NCI-H226 (cell line): ENCODE measurements at regions not wholly inside any gene's neighbourhood (a gene's known extent, or its start where the extent isn't known, plus 50 kb on each side); places are given as distances from the start of the nearest gene placed in this dataset.

ENCODE experiments used
- DNase-seq: peaks from one replicate; pipeline ENCODE4 v3.0.0-alpha.2; 2015

DNA sequence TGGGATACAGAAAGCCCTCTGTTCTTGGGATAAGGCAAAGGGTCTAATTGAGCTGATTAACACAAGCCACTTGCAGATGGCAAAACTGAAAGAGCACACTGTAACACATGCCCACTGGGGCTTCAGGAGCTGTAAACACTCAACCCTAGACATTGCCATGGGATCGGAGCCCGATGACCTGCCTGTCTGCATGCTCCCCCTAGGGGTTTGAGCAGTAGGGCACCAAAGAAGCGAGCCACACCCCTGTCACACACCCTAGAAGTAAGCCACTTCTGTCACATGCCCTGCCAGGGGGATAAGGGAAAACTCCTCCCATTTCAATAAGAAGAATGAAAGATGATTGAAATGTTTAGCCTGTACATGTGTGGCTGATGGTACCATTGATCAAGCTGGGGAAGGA is 81.3 kb upstream of the IRX6 start:
- DNase-seq = no peak

DNA sequence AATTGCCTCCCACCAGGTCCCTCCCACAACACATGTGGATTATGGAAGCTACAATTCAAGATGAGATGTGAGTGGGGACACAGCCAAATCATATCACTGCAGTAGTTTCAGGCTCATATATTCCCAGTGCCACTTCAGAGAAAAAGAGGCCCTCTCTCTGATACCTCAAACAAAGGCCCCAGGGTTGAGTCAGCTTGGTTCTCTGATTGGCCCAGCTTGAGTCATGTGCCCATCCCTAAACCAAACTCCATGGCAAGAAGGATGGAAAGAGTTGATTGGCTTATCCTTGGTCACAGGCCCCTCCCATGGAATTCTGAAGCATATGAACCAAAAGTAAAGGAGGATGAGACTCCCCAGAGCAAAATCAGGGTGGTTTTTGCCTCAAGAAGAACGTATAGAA is 75.9 kb upstream of the IRX6 start:
- DNase-seq = no peak

DNA sequence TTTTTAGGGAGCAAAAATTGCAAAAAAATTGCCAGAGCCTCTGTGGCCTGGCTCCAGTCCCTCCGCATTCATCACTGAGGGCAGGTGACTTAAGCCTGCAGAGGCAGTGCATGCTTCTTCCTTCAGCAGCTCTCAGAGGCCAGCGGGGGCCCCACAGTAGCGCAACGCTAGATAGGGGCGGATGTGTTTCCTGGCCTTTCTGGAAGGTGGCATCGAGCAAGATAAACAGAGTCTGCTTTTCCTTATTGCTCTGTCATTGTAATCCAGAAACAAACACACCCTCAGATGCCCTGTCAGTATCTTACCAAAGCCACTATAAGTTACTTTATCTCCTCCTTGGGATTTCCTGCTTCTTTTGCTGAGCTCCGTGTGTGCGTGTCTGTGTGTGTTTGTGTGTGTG is 75.5 kb upstream of the IRX6 start:
- no peak for DNase-seq

DNA sequence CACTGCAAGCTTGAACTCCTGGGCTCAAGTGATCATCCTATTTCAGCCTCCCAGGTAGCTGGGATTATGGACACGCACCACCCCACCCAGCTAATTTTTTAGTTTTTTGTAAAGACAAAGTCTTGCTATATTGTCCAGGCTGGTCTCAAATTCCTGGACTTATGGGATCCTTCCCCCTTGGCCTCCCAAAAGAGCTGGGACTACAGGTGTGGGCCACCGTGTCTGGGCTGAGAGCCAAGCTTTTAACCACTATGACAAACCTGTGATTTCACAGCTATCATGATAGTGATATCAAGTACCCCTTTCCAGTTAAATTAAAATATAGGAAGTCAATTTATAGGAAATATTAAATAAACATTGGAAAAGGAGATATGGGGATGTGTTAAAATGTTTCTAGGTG is 74.6 kb upstream of the IRX6 start:
- no peak for DNase-seq

DNA sequence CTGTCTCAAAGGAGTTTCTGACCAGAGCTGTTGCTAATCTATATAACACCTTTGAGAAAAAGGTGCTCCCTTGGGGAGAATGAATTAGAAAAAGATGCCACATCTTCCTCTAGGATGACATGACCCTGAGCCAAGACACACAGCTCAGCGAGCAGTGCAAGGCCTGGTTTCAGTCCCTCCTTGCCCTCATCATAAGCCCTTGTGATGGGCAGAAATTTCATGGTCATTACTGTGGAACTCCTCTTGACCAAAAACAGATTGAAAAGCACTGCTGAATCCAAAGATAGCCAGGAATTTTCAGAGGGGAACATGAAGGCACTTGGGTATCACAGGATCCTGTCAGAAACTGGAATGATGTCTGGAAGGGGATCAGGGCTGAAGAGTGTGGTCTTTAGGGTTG is 74.1 kb upstream of the IRX6 start:
- no peak for DNase-seq

DNA sequence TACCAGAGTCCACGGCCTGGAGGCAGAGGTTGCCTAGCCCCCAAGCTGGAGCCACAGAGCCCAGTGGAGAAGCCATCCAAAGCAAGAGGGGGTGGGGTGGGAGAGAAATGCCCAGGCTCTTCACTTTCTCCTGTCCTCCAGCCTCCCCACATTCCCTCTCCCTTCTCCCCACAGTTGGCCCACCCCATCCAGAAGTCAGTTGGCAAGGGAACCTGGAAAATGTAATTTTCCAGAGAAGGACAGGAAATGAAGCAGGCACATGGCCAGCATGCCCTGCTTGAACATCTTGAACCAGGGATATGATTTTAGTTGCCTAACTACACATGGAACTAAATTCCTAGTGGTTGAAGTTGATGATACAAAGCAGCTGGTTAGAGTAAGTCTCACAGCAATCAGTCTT is 73.3 kb upstream of the IRX6 start:
- DNase-seq = no peak

DNA sequence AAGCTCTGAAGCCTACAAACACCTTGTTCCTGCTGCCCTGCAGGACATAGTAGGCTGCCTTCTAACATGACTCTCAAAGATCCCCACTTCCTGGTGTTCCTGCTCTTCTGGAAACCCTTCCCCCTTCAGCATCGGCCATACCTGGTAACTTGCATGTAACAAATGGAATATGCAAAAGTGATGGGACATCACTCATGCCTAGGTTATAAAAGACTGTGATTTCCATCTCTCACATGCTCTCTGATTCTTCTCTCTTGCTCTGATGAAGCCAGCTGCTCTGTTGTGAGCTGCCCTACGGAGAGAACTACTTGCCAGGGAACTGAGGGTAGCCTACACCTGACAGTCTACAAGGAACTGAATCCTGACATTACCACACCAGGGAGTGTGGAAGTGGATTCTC is 72.9 kb upstream of the IRX6 start:
- no peak for DNase-seq

DNA sequence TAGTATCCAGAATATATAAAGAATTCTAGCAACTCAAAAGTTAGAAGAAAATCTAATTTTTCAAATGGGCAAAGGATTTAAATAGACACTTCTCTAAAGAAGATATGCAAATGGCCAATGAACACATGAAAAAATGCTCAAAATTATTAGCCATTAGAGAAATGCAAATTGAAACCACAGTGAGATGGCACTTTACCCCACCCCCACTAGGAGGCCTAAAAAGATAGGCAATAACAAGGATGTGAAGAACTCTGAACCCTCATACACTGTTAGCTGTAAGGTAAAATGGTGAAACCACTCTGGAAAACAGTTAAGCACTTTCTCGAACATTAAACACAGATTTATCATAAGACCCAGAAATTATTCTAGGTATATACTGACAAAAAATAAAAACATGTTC is 71.4 kb upstream of the IRX6 start:
- no peak for DNase-seq

DNA sequence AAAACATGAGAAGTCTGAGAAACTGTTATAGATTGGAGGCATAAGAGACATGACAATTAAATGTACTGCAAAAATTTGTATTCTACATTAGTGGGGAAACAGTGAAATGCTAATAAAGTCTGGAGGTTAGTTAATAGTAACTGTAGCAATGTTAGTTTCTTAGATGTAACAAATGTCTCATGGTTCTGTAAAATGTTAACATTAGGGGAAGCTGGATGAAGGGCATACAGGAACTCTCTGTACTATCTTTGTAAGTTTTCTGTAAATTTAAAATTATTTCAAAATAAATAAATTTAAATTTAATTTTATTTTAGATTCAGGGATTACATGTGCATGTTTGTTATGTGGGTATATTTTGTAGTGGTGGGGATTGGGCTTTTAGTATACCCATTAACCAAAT is 70.0 kb upstream of the IRX6 start:
- no peak for DNase-seq

DNA sequence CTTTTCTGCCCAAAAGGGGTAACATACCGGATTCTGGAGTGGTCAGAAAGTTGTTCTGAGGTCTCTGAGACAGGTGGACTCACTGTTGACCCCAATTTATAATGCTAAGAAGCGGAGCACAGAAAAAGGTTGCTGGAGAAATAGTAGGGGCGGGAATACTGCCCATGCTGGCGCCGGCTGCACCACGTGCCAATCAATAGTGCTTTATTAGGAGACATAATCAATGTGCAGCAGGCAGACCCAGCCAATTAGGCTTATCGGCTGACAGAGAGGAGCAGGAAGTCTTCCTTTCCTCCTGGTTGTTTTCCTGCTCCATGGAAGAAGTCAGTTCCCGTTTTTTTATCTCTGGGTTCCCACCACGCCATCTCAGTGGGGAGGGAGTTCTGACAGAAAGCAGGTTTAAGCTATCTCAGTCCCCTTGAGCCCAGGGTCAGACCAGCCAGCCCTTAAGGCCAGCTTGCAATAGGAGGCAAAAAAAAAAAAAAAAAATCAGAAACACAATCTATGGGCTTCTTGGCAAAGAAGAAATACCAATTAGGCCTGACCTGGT is 68.2 kb upstream of the IRX6 start:
- no peak for DNase-seq

DNA sequence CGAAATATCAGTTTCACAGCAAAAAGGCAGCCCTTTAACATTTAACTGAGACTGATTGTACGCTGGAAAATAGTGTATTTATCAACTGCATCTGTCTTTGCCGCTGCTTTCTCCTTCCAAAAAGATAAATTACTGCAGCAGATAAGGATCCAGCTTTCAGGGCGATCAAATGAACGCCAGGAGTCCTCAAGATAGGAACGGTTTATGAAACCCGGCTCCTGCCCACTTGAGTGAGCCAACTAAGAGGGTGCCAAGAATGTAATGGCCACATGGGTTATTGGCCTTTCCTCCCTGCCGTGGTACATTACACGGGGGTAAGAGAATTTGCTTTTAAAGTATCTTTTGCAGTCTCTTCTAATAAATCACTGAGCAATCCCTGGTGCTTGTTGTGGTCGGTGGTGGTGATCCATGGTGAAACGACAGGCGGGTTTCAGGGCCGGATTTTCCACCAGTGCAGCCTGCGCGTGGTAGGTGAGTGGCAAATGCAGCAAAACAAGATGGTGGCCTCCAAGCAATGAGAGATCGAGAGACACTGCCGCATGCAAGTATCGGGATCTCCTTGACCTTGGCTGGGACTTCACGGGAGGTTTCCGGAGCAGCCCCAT is 67.5 kb upstream of the IRX6 start:
- DNase-seq = no peak

DNA sequence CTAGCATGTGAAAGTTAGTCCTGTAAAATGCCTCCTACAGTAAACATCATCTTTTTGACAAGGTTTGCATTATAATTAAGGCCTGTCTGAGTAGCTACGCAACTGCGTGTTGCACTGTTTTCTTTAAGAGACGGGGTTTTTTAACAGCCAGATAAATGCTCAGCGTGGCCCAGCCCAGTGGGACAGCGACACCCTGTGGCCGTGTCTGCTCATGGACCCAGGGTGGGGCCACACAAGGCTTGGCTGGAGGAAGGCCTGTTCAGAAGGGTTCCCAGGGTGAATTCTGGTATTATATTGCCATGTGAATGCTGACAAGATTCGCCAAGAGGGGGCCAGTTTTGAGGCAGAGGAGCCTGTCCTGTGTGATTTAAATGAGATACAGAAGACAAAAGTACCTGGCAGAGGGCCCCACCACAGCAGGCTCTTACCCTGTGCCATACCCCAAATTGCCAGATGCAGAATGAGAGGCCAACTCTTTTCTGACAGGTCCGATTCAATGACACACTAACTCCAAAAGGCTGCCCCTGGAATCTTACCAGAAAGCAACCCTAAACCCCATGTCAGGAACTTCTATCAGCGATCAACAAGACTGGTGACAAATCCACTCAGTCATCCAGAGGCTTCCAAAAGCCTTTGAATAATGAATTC is 65.9 kb upstream of the IRX6 start:
- DNase-seq = peak; percentile 13

DNA sequence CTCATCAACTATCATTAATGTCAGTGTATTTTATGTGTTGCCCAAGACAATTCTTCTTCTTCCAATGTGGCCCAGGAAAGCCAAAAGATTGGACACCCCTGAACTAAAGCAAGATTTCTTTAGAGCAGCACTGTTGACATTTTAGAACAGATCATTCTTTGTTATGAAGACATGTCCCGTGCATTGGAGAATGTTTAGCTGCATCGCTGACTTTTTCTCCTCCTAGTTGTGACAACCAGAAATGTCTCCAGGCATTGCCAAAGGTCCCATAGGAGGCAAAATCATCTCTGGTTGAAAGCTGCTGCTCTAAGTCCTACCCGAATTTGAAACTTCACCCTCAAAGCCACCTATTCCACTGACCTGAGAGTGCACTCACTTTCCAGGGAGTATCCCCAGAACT is 62.7 kb upstream of the IRX6 start:
- DNase-seq = no peak

DNA sequence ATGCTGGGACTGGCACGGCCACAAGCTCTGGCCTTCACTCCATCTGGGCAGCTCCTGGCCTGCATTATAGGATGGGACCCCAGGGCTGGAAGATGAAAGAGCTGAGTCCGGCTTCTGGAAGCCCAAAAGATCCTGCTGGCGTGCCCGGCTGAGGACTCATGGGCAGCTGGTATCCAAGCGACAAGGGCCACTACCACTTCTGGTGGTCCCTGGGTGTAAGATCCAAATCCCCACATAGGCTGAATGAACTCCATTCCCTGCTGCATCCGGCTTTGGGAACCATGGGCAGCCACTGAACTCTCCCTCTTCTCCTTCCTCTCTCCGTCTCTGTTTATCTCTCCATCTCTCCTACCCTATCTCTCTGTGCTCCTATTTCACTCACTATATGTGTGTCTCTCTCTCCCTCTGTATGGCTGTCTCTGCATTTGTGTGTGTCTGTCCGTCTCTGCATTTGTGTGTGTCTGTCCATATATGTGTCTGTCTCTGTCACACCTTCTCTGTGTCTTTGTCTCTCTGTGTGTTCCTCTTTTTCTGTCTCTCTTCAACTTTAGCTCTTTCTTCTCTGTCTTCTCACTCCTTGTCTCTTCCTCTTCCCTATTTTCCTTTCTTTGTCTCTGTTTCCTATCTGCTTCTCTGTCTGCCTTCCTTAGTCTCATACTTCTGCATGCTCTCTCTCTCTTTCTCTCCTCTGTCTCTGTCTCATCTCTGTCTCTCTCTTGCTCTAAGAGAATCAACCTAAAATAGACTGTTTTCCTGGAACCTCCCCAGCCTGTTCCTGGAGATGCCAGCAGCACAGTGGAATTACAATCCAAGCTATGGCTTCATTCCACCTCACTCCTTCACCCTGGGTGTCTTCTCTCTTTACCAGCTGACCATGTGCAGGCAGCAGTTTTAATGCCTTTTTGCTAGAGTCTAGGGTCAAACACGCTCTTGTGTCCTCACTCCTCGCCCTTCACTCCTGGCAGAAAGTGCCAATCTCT is 60.4 kb upstream of the IRX6 start:
- no peak for DNase-seq

DNA sequence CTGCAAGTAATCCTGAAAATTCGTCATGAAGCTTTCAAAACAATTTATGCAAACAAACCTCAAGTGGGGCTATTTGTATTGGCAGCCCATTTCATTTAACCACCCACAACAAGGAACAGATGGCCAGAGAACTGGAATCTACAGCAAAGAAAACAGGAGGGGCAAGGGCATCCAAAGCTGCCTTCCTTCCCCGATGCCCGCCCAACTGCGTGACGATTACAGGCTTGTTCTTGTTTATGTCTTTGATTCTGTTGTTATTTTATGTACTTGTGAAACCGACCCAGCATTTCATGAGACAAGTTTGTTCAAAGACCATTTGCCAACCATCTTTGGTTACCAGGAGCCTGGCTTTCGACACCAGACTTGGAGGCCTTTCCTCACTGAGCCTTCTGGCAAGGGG is 59.1 kb upstream of the IRX6 start:
- DNase-seq = no peak

DNA sequence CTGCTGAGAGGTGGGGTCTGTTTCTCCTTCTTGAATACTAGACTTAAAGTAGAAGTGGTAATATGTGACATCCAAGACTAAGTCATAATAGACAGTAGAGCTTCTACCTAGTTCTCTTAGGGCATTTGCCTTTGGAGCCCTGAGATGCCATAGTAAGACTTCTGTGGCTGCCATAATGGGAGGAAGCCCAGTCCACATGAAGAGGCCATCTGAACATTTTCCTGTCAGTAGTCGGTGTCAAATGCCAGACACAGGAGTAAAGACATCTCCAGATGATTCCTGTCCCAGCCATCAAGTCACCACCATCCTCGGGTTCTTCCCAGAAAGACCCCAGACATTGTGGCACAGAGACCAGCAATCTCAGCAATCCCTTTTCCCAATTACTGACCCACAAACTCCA is 58.1 kb upstream of the IRX6 start:
- no peak for DNase-seq

DNA sequence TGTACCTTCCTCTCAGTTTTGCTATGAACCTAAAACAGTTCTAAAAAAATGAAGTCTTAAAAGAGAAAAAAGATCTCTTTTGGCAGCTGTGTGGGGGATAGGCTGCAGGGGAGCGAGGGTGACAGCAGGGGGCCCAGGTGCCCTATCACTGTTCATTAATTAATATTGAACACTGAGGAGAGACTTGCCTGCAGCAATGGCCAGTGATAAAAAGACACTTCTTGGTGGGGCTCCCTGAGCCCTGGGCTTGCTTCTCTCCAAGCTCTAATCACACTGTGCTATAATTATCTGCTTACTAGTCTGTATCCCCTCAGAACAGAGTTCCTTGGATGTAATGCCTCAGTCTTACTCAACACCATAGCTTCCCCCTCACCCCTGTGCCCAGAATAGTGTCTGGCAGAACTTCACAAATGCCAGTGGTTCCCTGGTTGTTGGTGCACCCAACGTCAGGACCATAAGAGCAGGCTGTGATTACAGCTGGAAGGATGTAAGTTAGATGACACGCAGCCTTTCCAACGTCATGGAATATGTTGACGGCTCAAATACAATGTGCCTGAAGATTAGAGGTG is 52.0 kb upstream of the IRX6 start:
- DNase-seq = no peak

DNA sequence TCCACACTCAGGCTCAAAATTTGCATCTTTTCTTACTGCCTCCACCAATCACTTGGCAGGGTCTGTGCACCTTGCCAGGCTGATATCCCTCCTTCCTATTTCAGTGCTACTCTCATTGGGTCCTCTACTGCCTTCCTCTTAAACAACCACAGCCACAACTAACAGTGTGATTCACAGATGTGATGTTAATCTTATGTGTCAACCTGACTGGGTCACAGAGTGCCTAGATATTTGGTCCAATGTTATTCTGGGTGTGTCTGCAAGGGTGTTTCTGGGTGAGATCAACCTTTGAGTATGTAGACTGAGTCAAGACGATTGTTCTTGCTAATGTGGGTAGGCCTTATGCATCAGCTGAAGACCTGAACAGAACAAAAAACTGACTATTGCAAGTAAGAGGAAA is 51.3 kb upstream of the IRX6 start:
- DNase-seq = no peak

DNA sequence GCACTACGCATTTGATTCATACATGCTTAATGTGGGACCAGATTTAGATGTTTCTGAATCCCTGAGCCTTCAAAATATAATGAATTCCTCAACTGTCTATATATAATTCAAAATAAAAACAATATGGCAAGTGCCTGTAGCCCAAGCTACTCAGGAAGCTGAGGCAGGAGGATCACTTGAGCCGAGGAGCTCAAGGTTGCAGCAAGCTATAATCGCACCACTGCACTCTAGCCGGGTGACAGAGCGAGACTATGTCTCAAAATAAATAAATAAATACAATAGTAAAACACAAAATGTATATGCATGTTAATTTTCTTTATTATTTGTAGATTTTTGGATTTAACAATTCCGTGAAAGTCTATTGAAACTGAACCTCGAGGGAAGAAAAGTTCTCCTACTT is 50.6 kb upstream of the IRX6 start:
- no peak for DNase-seq

DNA sequence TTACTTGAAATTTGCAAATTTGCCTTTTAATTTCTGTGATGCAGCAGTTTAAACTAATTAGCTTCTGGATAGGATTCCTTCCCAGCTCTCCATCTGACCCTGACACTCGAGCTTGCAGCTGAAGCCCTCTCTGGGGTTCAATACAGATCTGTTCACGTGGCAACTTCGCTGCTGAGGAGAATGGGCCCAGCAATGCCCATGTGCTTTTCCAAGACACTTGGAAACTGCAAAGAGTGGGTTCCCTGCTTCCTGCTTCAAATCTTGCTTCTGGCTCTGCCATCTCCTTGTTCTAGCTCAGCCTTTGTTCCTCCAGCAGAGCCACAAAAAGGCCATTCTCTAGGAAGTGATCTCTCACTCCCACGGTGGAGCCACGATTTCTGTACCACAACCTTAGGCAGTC is 50.0 kb upstream of the IRX6 start:
- DNase-seq = no peak
